ENCODE measurements at regions not wholly inside any gene's neighbourhood (a gene's known extent, or its start where the extent isn't known, plus 50 kb on each side); places are given as distances from the start of the nearest gene placed in this dataset.
"Not testable (repeated sequence)": the region's sequence is repeated elsewhere in the genome, so short reads cannot be mapped to it uniquely, and the experiment has no call there.

DNA sequence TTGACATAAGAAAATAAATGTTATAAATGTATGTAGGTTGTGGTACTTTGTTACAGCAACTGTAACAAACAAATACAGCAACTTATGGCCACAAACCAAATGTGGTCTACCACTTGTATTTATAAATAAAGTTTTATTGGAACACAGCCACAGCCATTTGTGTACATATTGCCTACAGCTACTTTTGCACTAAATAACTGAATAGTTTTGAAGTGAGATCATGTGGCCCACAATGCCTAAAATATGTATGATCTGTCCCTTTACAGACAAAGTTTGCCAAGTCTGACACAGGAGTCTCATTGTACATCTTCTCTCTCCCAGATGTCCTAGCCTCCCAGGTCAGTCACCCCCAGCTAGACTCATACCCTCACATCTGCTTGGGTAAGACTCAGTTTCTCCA is 283.6 kb upstream of the PRDM9 start:
- no peak for DNase-seq

- DNase-seq = no peak
Measured at GRCh38 chr5:23221831-23222230, 285.6 kb upstream of the PRDM9 start.

DNA sequence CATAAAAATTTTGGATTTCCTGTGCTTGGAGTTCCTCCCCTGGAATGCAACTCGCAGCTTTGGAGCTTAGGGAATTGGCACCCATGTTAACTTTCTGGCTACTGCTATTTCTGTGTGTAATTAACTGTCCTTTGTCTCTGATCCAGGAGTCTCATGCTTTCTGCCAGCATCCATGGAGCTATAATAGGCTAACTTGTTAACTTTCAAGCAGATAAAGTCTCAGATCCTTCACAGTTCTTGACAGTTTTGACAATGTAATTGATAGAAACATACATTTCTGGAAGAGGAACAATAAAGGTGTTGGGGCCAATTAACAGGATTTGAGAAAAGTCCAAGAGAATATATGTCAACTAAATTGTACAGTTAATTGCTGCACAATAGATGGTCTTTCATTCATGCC is 290.2 kb upstream of the PRDM9 start:
- DNase-seq = no peak

GRCh38 chr5:23216345-23216744 is 291.1 kb upstream of the PRDM9 start:
- DNase-seq = no peak

GRCh38 chr5:23208959-23209431 is 298.4 kb upstream of the PRDM9 start:
- peak; percentile 47 for DNase-seq

DNA sequence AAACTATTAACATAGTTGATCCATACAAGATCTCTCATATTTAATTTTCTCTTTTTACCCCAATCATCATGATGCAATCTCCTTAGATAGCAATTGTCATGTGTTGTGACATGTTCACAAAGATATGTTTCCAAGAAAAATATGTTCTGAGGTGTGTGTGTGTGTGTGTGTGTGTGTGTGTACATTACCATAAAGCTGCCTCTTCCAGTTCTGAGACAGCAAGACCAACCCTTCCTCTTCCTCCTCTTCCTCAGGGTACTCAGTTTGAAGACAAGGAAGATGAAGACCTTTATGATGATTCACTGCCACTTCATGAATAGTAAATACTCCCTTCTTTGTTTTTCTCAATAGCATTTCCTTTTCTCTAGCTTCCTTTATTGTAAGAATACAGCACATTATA is 303.3 kb upstream of the PRDM9 start:
- DNase-seq = no peak

DNA sequence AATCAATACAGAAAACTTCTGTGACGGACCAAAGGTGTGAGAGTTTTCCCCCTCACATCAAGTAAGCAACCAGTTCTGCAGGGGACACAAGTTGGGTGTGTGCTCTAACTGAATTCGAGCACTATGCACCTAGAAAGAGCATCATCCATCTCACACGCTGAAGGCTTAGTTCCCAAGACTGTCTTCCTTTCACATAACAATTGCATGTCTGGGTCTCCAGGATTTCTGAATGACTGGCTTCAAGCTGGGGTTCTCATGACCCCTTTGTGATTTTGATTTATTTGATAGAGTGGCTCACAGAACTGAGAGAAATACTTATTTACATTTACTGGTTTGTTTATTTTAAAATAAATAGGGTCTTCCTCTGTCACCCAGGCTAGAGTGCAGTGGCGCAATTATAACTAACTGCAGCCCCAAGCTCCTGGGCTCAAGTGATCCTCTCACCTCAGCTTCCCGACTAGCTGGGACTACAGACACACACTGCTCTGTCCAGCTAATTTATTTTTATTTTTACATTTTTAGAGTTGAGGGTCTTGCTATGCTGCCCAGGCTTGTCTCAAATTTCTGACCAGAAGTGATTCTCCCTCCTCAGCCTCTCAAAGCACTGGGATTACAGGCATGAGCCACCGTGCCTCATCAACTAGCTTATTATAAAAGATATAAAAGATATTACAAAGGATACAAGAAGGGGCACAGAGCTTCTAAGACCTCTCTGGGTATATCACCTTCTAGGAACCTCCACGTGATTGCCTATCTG is 316.7 kb upstream of the CDH12 start:
- DNase-seq = no peak

DNA sequence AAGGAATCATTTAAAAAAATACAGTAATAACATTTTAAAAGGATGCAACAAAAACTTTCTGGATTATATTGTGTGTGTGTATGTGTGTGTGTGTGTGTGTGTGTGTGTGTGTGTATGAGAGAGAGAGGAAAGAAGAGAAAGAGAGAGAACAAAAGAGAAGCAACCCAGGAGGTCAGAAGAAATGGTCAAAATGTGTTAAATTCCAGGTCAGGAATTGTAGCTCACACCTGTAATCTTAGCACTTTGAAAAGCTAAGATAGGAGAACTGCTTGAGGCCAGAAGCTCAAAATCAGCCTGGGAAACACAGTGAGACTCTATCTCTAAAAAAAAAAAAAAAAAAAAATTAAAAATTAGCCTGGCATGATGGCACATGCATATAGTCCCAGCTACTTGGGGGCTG is 311.8 kb upstream of the CDH12 start:
- DNase-seq = no peak

GRCh38 chr5:23158179-23158578 is 305.0 kb upstream of the CDH12 start:
- DNase-seq = no peak

DNA sequence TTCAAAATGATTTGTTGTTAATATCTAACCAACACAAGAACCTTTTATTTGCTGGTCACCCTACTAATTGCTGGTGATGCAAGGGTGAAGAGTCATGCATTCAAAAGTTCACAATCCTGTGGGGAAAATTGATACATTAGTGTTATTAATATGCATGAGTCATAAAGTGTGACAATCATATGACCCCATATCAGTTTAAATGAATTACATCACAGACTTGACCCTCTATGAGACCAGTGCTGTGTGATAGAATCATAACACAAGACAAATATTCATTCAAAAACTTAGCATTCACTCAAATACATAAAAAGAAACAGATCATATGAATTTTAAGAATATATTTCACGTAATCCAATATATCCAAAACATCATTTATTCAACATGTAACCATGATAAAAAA is 304.6 kb upstream of the CDH12 start:
- DNase-seq = no peak

GRCh38 chr5:23157169-23157568 is 304.0 kb upstream of the CDH12 start:
- DNase-seq = no peak

DNA sequence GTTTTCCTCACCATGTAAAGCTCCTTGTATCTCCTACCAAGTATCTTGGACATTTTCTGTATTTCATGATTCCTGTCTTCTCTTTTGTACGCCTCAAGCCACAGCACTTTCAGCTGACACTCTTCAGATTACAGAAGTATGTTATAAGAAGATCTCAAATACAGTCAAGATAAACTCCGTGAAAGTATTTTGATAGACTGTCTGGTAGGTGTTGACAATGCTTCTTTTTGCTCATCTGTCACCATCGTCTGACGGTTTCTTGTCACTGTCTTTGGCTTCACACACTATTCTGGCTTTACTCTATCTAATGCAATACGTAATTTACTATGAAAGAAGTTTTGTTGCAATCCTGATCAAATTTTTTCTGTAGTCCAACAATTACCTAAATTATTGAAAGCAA is 294.5 kb upstream of the CDH12 start:
- DNase-seq = no peak

- no peak for DNase-seq
Measured at GRCh38 chr5:23146183-23146582, 293.0 kb upstream of the CDH12 start.

DNA sequence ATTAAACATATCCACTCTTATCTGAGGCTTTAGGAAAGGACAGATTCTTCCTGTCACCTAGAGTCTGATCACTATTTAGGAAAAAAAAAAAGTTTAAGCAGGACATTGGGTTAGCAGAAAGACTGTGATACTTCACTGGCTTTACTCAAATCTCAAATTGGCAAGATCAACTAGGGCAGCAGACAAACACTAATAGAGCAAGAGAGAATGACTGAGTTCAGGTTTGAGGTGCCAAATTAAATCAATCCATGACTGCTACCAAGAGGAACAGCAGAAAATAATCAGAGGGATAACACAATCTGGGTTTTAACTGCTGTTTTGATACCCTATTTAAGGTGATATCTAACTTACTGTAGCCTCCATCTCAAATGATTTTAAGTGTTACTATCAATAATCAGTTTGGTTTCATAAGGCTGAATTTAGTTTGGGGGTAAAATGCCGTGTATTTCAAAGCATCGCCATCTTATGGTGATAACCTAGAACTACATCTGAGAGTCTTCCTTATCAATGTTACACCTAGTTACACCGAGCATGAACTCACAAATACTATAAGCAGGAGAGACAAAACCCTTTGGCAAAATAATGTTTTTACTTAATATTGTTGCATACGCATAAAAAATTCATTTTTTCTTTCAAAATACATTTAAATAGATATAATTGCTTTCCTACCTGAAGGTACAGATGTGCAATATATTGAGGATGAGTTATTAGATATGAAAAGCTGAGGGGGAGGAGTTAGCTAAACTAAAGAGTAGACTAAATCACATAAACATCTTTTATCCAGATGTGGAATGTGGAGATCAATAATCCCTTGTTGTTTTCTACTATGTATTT is 286.4 kb upstream of the CDH12 start:
- DNase-seq = peak; percentile 40

DNA sequence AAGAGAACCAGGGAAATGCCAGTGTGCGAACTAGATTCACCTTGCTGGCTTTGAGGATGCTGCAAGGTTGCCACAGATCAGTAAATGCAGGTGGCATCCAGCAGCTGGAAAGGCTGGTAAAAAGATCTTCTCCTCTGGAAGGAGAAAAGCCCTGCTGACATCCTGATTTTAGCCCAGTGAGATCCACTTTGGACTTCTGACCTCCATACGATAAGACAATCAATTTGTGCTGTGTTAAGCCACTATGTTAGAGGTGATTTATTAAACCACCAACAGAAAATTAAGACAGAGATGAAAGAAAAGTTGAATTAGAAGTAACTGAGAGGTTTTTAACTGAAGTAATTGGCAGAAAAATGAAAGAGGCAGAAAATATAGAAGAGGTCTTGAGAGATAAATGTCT is 283.8 kb upstream of the CDH12 start:
- DNase-seq = no peak

- DNase-seq = no peak
Measured at GRCh38 chr5:23132231-23132630, 279.1 kb upstream of the CDH12 start.

DNA sequence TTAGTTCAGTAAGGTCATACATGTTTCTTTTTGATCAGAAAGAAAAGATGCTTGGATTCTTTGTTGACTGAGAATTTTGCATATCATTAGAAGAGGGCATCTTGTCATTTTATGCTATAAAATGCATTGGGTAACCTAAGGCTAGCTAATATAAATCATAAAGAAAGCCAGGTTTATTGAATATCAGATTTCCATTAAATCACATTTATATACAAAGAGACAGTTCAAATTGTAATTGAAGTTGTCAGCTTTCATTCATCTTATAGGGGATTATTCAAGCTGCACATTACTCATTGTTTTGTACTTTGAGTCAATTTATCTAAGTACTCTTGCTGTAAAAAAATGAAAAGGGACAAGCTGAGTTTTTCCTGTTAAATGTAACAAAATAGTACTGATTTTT is 259.1 kb upstream of the CDH12 start:
- DNase-seq = no peak

DNA sequence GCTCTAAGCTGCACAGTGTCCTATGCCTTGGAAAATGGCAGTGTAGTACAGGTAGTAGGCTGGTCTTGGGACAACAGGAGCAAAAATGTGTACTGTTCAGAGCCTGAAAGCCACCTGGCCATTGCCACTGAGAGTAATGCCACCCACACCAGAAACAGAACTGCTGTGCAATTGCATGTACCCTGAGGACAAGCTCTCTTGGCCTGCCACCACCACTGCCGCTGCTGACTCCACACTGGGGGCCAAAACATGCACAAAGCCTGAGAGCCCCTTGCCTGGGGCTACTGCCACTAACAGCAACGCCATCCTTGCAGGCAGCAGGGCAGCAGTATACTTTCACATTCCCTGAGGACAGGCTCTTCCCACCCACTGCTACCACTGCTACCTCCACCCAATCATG is 251.9 kb upstream of the CDH12 start:
- no peak for DNase-seq

- no peak for DNase-seq
Measured at GRCh38 chr5:23103566-23103965, 250.4 kb upstream of the CDH12 start.

DNA sequence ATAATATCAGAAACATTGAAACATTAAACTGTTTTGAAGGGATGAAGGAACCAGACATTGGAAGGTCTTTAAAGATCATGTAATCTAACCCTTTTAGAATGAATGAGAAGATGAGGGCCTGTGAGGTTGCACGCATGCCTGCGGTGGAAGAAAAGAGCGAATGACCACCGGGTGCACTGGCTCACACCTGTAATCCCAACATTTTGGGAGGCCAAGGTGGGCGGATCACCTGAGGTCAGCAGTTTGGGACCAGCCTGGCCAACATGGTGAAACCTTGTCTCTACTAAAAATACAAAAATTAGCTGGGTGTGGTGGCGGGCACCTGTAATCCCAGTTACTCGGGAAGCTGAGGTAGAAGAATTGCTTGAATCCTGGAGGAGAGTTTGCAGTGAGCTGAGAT is 242.3 kb upstream of the CDH12 start:
- DNase-seq = not testable (repeated sequence)

DNA sequence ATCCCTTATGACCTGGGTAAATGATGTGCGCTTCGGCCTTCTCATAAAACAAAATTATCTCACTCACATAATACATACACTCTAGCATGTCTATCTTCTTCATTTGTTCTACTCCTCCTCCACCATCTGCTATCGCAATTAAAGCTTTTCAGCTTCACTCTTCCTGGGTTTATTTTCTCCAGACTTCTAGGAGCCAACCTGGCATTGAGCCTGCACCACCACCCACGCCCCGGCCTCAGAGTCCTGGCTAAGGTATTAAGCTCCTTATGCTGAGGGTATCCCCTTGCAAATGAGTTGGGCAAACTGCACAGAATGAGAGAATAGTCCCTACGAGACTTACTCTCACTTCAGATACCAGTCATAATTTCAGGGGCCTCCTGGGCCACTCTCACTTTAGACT is 236.1 kb upstream of the CDH12 start:
- no peak for DNase-seq

DNA sequence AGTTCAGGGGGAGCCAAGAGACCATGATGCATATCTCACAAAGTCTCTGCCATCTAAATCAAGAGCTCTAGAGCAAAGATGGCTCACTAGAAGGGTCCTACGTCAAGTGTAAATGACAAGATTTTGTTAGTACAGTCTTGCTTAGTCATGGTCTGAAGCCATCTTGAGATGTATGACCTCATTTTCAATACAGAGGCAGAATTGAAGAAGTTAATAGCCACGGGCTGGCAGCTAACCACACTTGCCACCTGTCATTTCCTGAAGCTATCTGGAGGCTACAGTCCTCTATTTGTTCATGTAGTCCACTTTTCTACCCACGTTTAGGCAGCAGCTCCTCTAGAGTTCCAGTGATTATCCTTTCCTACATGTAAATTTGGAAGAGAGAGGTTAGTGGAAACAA is 231.7 kb upstream of the CDH12 start:
- DNase-seq = no peak

- no peak for DNase-seq
Measured at GRCh38 chr5:23072179-23072578, 219.0 kb upstream of the CDH12 start.

GRCh38 chr5:23071682-23072081 is 218.5 kb upstream of the CDH12 start:
- no peak for DNase-seq

All from hematopoietic multipotent progenitor cell treated with erythropoietin and hydrocortisone succinate and interleukin-3 and kit ligand, for 8 days (in vitro differentiated cells).